Endodermal cell (in vitro differentiated cells): ENCODE measurements at regions not wholly inside any gene's neighbourhood (a gene's known extent, or its start where the extent isn't known, plus 50 kb on each side); places are given as distances from the start of the nearest gene placed in this dataset.

Source experiments
- DNase-seq: peaks from one replicate; pipeline ENCODE4 v3.0.0-alpha.2; 2017
- H3K27ac ChIP-seq: 2 replicates; pipeline ENCODE4 v1.5.1; 2013; ENCODE audit warnings: mild to moderate bottlenecking, low read depth, low read length, moderate library complexity
- H3K27me3 ChIP-seq: 2 replicates; pipeline ENCODE4 v1.6.1; 2013; ENCODE audit warnings: mild to moderate bottlenecking, low read length, moderate library complexity; ENCODE audit not compliant: insufficient read depth, control insufficient read depth, poor library complexity, severe bottlenecking
- H3K36me3 ChIP-seq: 2 replicates; pipeline ENCODE4 v1.7.0; 2013; ENCODE audit warnings: mild to moderate bottlenecking, low read length, moderate library complexity; ENCODE audit not compliant: control insufficient read depth, insufficient read depth
- H3K4me1 ChIP-seq: one replicate; pipeline ENCODE4 v1.7.0; 2013; ENCODE audit warnings: low read length; ENCODE audit not compliant: control insufficient read depth, insufficient read depth
- H3K4me3 ChIP-seq: 2 replicates; pipeline ENCODE4 v1.5.1; 2013; ENCODE audit warnings: mild to moderate bottlenecking, low read length, moderate library complexity
- H3K9ac ChIP-seq: 2 replicates; pipeline ENCODE4 v1.6.1; 2013; ENCODE audit warnings: mild to moderate bottlenecking, low read length, moderate library complexity; ENCODE audit not compliant: poor library complexity, severe bottlenecking; ENCODE audit errors: extremely low read depth
- H3K9me3 ChIP-seq: 2 replicates; pipeline ENCODE4 v1.6.1; 2013; ENCODE audit warnings: mild to moderate bottlenecking, low read length, moderate library complexity; ENCODE audit not compliant: control insufficient read depth
- H3K27ac Mint-ChIP-seq: 2 replicates; pipeline ENCODE4 v1.8.0; 2020; ENCODE audit warnings: mixed read lengths
- H3K27me3 Mint-ChIP-seq: 2 replicates; pipeline ENCODE4 v1.8.0; 2021; ENCODE audit warnings: mild to moderate bottlenecking, mixed read lengths; ENCODE audit not compliant: insufficient read depth
- H3K36me3 Mint-ChIP-seq: 2 replicates; pipeline ENCODE4 v1.8.0; 2020; ENCODE audit warnings: low read depth, mixed read lengths
- H3K4me1 Mint-ChIP-seq: 2 replicates; pipeline ENCODE4 v1.8.0; 2020; ENCODE audit warnings: mixed read lengths
- H3K4me3 Mint-ChIP-seq: 2 replicates; pipeline ENCODE4 v1.8.0; 2020; ENCODE audit warnings: mild to moderate bottlenecking, moderate library complexity, mixed read lengths
- H3K9me3 Mint-ChIP-seq: 2 replicates; pipeline ENCODE4 v1.8.0; 2020; ENCODE audit warnings: mild to moderate bottlenecking, mixed read lengths
- CTCF ChIP-seq: fragments of 200-600 bp; sonication (generic); conservative IDR thresholded peaks from 2 replicates; pipeline ENCODE4 v1.5.0; 2021; ENCODE audit warnings: antibody characterized with exemption, mild to moderate bottlenecking
- WGBS, 2 experiments: methylation state at CpG; one replicate each; pipeline versions ENCODE4 v1.1.5 to v1.1.7; 2013; ENCODE audit warnings: missing lambda C conversion rate in 2 of 2, mixed read lengths in 1 of 2; ENCODE audit not compliant: insufficient coverage in 1 of 2, insufficient read length in 1 of 2; 5-methylcytosine and 5-hydroxymethylcytosine counted together

- Mint-ChIP-seq H3K27me3 (peaks cover 12% of the 10 kb centered on the region), H3K9me3 (no peaks in the 10 kb centered on the region), H3K4me3 (no peak overlapping the region), H3K27ac (no peak overlapping the region), H3K4me1 (peaks cover 5% of the 10 kb centered on the region), H3K36me3 (no peaks in the 10 kb centered on the region)
- Histone ChIP-seq H3K36me3 (no peaks in the 10 kb centered on the region), H3K4me1 (no peaks in the 10 kb centered on the region), H3K4me3 (no peak overlapping the region), H3K9ac (no peak overlapping the region), H3K27ac (no peak overlapping the region), H3K27me3 (peaks cover 45% of the 10 kb centered on the region), H3K9me3 (no peaks in the 10 kb centered on the region)
- WGBS, 2 experiments, result 77 to 84% methylated on average over 2 of the region's 2 CpGs
- DNase-seq, result no peak
- no peak for TF ChIP-seq CTCF
These were observed 75.8 kb upstream of the HOXC13 start for GRCh38 chr12:53862831-53863230.

GRCh38 chr12:53866727-53867126 is 71.9 kb upstream of the HOXC13 start:
- no peak for TF ChIP-seq CTCF
- WGBS, 2 experiments, result 80 to 88% methylated on average over 1 to 3 of the region's 3 CpGs
- Histone ChIP-seq H3K4me1 (no peaks in the 10 kb centered on the region), H3K9ac (no peak overlapping the region), H3K27me3 (peaks cover 37% of the 10 kb centered on the region), H3K27ac (no peak overlapping the region), H3K36me3 (no peaks in the 10 kb centered on the region), H3K9me3 (no peaks in the 10 kb centered on the region), H3K4me3 (no peak overlapping the region)
- no peaks in the 10 kb centered on the region for H3K9me3 Mint-ChIP-seq
- H3K4me3 Mint-ChIP-seq, result no peak overlapping the region
- H3K4me1 Mint-ChIP-seq, result peaks cover 7% of the 10 kb centered on the region
- DNase-seq, result no peak
- no peaks in the 10 kb centered on the region for H3K36me3 Mint-ChIP-seq
- peaks cover 8% of the 10 kb centered on the region for H3K27me3 Mint-ChIP-seq
- no peak overlapping the region for H3K27ac Mint-ChIP-seq

- Histone ChIP-seq H3K9ac (no peak overlapping the region), H3K4me3 (no peak overlapping the region), H3K27ac (no peak overlapping the region), H3K4me1 (no peaks in the 10 kb centered on the region), H3K36me3 (no peaks in the 10 kb centered on the region), H3K27me3 (peaks cover 38% of the 10 kb centered on the region), H3K9me3 (no peaks in the 10 kb centered on the region)
- Mint-ChIP-seq H3K9me3 (no peaks in the 10 kb centered on the region), H3K36me3 (no peaks in the 10 kb centered on the region), H3K27ac (peak overlapping the region; percentile 67), H3K4me1 (peaks cover 7% of the 10 kb centered on the region), H3K4me3 (no peak overlapping the region), H3K27me3 (peaks cover 9% of the 10 kb centered on the region)
- TF ChIP-seq CTCF, result no peak
- WGBS, 2 experiments, result 25 to 40% methylated on average over 2 to 3 of the region's 3 CpGs
- DNase-seq, result peak; percentile 95
These were observed 71.2 kb upstream of the HOXC13 start for GRCh38 chr12:53867216-53868012.
